Karpas-422 (cell line): ENCODE measurements at regions not wholly inside any gene's neighbourhood (a gene's known extent, or its start where the extent isn't known, plus 50 kb on each side); places are given as distances from the start of the nearest gene placed in this dataset.

Experiments used
- DNase-seq: peaks from one replicate; pipeline ENCODE4 v3.0.0-alpha.2; 2015
- H2AFZ ChIP-seq: fragments of 200-600 bp; sonication (generic); 2 replicates; pipeline ENCODE4 v1.6.1; 2014; ENCODE audit warnings: antibody characterized with exemption, low read length, mixed read lengths
- H3K27ac ChIP-seq: fragments of 200-600 bp; sonication (generic); 2 replicates; pipeline ENCODE4 v1.5.1; 2014; ENCODE audit warnings: mild to moderate bottlenecking, low read length, moderate library complexity
- H3K27me3 ChIP-seq: fragments of 200-600 bp; sonication (generic); 2 replicates; pipeline ENCODE4 v1.6.1; 2014; ENCODE audit warnings: low read length, mixed read lengths
- H3K36me3 ChIP-seq: fragments of 200-600 bp; sonication (generic); 2 replicates; pipeline ENCODE4 v1.6.1; 2014; ENCODE audit warnings: low read length, mixed read lengths; ENCODE audit not compliant: insufficient read depth
- H3K4me1 ChIP-seq: fragments of 200-600 bp; sonication (generic); 2 replicates; pipeline ENCODE4 v1.6.1; 2014; ENCODE audit warnings: mild to moderate bottlenecking, low read length, mixed read lengths
- H3K4me2 ChIP-seq: fragments of 200-600 bp; sonication (generic); 2 replicates; pipeline ENCODE4 v1.6.1; 2014; ENCODE audit warnings: low read length, low read depth, mild to moderate bottlenecking; ENCODE audit not compliant: poor library complexity, severe bottlenecking
- H3K4me3 ChIP-seq: fragments of 200-600 bp; sonication (generic); 2 replicates; pipeline ENCODE4 v1.5.1; 2014; ENCODE audit warnings: mild to moderate bottlenecking, antibody characterized with exemption, low read length, mixed read lengths
- H3K79me2 ChIP-seq: fragments of 200-600 bp; sonication (generic); 2 replicates; pipeline ENCODE4 v1.6.1; 2014; ENCODE audit warnings: mild to moderate bottlenecking, low read length, mixed read lengths
- H3K9ac ChIP-seq: fragments of 200-600 bp; sonication (generic); 2 replicates; pipeline ENCODE4 v1.6.0; 2014; ENCODE audit warnings: low read length
- H3K9me2 ChIP-seq: fragments of 200-600 bp; sonication (generic), shearing (Covaris generic); replicated peaks from 2 replicates; pipeline ENCODE4 v1.6.0; 2014; ENCODE audit warnings: mild to moderate bottlenecking, low read length, moderate library complexity; ENCODE audit not compliant: insufficient read depth
- H3K9me3 ChIP-seq: fragments of 300-700, 200-600 bp; sonication (generic); 2 replicates; pipeline ENCODE4 v1.6.1; 2014; ENCODE audit warnings: low read length, mixed read lengths
- H4K20me1 ChIP-seq: fragments of 200-600 bp; sonication (generic); 2 replicates; pipeline ENCODE4 v1.6.1; 2014; ENCODE audit warnings: mild to moderate bottlenecking, antibody characterized with exemption, low read length, low read depth; ENCODE audit not compliant: insufficient read depth

GRCh38 chr10:44012921-44013320 is 364.2 kb upstream of the ZNF32 start:
- H3K27ac ChIP-seq = no peak overlapping the region
- no peak for DNase-seq
- 0 out of 2 replicates have a peak overlapping the region, but pooled peaks have one; percentile 3 for H3K9ac ChIP-seq
- H2AFZ ChIP-seq = no peak overlapping the region
- H3K9me3 ChIP-seq = no peaks in the 10 kb centered on the region
- H3K9me2 ChIP-seq = no peaks in the 10 kb centered on the region
- H3K36me3 ChIP-seq = no peaks in the 10 kb centered on the region
- no peak overlapping the region for H3K4me3 ChIP-seq
- peaks cover 58% of the 10 kb centered on the region for H3K4me1 ChIP-seq
- H3K79me2 ChIP-seq = no peaks in the 10 kb centered on the region
- no peak overlapping the region for H3K4me2 ChIP-seq
- no peaks in the 10 kb centered on the region for H3K27me3 ChIP-seq
- H4K20me1 ChIP-seq = no peaks in the 10 kb centered on the region

DNA sequence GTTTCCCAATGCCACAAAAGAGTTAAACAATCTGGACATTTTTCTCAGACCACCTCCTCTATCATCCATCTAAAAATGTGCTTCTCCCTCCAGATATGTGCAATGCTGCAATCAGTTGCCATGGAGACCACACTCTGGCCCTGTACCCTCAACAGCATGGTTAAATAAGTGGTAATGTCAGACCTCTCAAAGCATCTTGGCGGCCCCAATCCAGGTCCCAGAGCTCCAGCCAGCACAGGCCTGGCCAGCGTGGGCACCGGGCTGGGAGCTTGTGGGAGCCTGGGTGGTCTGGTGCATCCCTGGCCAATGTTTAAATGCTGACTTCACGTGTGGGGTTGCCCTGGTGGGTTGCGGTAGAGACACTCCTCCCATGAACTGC is 362.9 kb upstream of the ZNF32 start:
- Histone ChIP-seq H3K9ac (peak overlapping the region; percentile 52), H3K9me2 (no peaks in the 10 kb centered on the region), H3K9me3 (no peaks in the 10 kb centered on the region), H3K4me1 (peaks cover 58% of the 10 kb centered on the region), H3K27me3 (no peaks in the 10 kb centered on the region), H3K27ac (peak overlapping the region; percentile 86), H4K20me1 (no peaks in the 10 kb centered on the region), H2AFZ (no peak overlapping the region), H3K4me2 (peak overlapping the region; percentile 66), H3K4me3 (peak overlapping the region; percentile 48), H3K79me2 (no peaks in the 10 kb centered on the region), H3K36me3 (no peaks in the 10 kb centered on the region)
- DNase-seq = peak; percentile 53

DNA sequence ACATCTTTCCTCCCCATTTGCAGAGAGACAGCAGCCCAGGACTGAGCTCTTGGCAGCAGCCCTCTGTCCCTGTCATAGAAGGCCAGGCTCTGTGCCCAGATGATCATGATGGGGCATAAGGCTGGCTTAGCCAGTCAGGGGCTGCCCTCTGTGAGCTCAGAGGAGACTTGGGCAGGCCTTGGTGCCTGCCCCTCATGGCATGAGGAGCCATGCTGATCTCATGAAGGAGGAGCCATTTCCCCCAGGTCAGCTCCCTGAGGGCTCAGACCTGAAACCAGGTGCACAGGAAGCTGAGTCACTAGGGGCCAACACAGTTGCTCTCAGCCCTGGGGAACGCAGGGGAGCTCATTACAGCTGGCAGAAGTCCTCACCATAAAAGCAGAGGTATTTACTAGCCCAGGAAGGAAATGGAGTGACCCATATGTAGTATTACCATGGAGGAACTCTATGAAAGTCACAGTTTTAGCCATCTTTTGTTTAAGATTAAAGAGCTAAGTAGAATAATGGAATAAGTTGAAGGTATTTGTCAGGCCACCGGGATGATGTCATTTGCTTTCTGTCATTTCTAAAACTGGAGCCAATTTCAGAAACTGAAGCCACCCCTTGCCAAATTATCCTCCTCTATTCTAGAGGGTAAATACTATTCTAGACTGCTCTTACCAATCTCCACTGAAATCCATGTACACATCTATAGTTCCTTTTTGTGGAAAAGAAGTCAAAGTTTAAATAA is 362.4 kb upstream of the ZNF32 start:
- peak overlapping the region; percentile 86 for H3K27ac ChIP-seq
- H2AFZ ChIP-seq = 0 out of 2 replicates have a peak overlapping the region, but pooled peaks have one; percentile 13
- no peaks in the 10 kb centered on the region for H4K20me1 ChIP-seq
- H3K4me3 ChIP-seq = peak overlapping the region; percentile 48
- DNase-seq = peak; percentile 92
- H3K4me2 ChIP-seq = peak overlapping the region; percentile 66
- no peaks in the 10 kb centered on the region for H3K9me2 ChIP-seq
- no peaks in the 10 kb centered on the region for H3K9me3 ChIP-seq
- no peaks in the 10 kb centered on the region for H3K79me2 ChIP-seq
- peak overlapping the region; percentile 52 for H3K9ac ChIP-seq
- H3K4me1 ChIP-seq = peaks cover 57% of the 10 kb centered on the region
- no peaks in the 10 kb centered on the region for H3K27me3 ChIP-seq
- H3K36me3 ChIP-seq = no peaks in the 10 kb centered on the region

- H3K4me2 ChIP-seq = no peak overlapping the region
- no peak overlapping the region for H3K4me3 ChIP-seq
- no peak overlapping the region for H2AFZ ChIP-seq
- no peaks in the 10 kb centered on the region for H3K79me2 ChIP-seq
- no peaks in the 10 kb centered on the region for H4K20me1 ChIP-seq
- no peaks in the 10 kb centered on the region for H3K27me3 ChIP-seq
- H3K9me2 ChIP-seq = no peaks in the 10 kb centered on the region
- peak overlapping the region; percentile 45; the same call in 1 of the 2 replicates for H3K9ac ChIP-seq
- no peak for DNase-seq
- H3K4me1 ChIP-seq = peaks cover 47% of the 10 kb centered on the region
- no peaks in the 10 kb centered on the region for H3K9me3 ChIP-seq
- H3K36me3 ChIP-seq = no peaks in the 10 kb centered on the region
- H3K27ac ChIP-seq = peak overlapping the region; percentile 86
These were observed 361.4 kb upstream of the ZNF32 start for GRCh38 chr10:44009891-44010632.

DNA sequence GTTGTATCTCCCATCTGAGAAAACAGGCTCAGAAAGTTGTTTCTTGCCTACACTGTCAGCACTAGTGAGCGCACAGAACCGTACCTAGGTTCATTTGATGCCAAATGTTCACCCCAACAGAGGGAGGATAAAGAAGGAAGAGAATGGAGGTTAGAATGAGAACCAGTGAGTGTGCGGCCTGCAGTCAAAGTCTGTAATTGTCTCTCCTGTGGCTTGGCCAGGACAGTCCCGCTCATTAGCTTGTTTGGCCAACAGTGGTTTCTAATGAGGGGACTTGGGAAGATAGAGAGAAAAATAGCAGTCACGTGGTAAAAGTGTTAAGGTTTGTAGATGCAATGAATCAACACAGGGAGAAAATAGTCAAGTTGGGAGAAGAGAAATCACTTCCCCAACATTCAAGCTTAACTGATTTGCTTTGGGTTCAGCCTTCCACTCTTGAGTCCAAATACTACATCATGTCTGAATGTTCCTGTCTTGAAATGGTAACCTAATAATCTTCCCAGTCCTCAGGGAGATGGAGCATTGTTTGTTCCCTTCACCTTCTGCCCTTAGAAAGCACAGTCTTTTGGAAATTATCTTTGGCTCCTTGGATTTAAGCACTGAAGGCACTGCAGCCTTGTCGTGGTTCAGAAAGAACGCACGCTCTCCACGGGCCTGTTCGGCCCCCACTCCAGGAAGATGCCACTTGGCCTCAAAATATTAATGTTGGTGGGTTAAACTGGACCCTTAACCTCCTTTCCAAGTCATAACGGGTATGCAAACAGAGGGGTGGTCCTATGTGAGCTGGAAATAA is 360.4 kb upstream of the ZNF32 start:
- no peaks in the 10 kb centered on the region for H3K27me3 ChIP-seq
- H3K9ac ChIP-seq = no peak overlapping the region
- H3K4me3 ChIP-seq = no peak overlapping the region
- H3K9me3 ChIP-seq = no peaks in the 10 kb centered on the region
- no peak overlapping the region for H3K27ac ChIP-seq
- peaks cover 44% of the 10 kb centered on the region for H3K4me1 ChIP-seq
- no peaks in the 10 kb centered on the region for H4K20me1 ChIP-seq
- no peaks in the 10 kb centered on the region for H3K79me2 ChIP-seq
- no peak overlapping the region for H3K4me2 ChIP-seq
- DNase-seq = no peak
- H3K36me3 ChIP-seq = no peaks in the 10 kb centered on the region
- no peak overlapping the region for H2AFZ ChIP-seq
- H3K9me2 ChIP-seq = no peaks in the 10 kb centered on the region

DNA sequence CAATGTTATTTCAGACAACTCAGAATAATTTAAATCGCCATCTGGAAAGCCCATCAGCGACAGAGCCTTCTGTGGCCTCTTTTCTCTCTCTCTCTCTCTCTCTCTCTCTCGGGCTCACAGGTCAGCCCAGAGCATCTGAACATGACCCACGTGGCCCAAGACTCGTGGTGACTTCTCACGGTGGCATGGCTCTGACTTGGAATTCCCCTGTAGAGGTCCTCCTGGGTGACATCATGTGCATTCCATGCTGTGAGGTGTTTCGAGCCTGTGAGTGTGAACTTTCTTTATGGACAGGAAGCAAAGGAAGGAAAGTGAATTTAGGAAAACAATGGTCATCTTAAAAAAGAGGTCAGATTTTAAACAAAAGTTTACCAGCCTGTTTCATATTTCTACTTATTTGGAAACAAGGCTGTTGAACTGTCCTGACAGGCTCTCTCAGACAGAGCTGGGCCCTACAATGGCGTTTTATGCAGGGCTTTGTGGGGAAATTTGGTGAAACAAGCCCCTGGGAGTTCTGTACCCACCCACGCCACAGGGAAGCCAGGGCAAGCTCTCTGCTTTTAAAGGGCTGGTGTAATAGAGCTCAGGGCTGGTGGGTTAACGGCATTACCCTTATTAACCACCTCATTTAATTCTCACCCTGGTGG is 359.7 kb upstream of the ZNF32 start:
- Histone ChIP-seq H3K9me2 (no peaks in the 10 kb centered on the region), H3K9ac (no peak overlapping the region), H3K9me3 (no peaks in the 10 kb centered on the region), H3K36me3 (no peaks in the 10 kb centered on the region), H4K20me1 (no peaks in the 10 kb centered on the region), H3K27me3 (no peaks in the 10 kb centered on the region), H3K4me1 (peaks cover 37% of the 10 kb centered on the region), H3K27ac (no peak overlapping the region), H3K79me2 (no peaks in the 10 kb centered on the region), H3K4me3 (no peak overlapping the region), H3K4me2 (no peak overlapping the region), H2AFZ (no peak overlapping the region)
- DNase-seq = no peak

- Histone ChIP-seq H3K4me1 (peaks cover 20% of the 10 kb centered on the region), H2AFZ (no peak overlapping the region), H4K20me1 (no peaks in the 10 kb centered on the region), H3K9me2 (no peaks in the 10 kb centered on the region), H3K4me2 (no peak overlapping the region), H3K27ac (no peak overlapping the region), H3K9ac (no peak overlapping the region), H3K9me3 (no peaks in the 10 kb centered on the region), H3K79me2 (no peaks in the 10 kb centered on the region), H3K4me3 (no peak overlapping the region), H3K27me3 (no peaks in the 10 kb centered on the region), H3K36me3 (no peaks in the 10 kb centered on the region)
- no peak for DNase-seq
These were observed 358.1 kb upstream of the ZNF32 start for GRCh38 chr10:44006771-44007170.

- Histone ChIP-seq H3K79me2 (no peaks in the 10 kb centered on the region), H3K27ac (no peak overlapping the region), H3K4me3 (no peak overlapping the region), H3K4me2 (no peak overlapping the region), H3K9me2 (no peaks in the 10 kb centered on the region), H4K20me1 (no peaks in the 10 kb centered on the region), H3K9ac (no peak overlapping the region), H3K36me3 (no peaks in the 10 kb centered on the region), H3K4me1 (peaks cover 10% of the 10 kb centered on the region), H3K27me3 (no peaks in the 10 kb centered on the region), H2AFZ (no peak overlapping the region), H3K9me3 (no peaks in the 10 kb centered on the region)
- no peak for DNase-seq
These were observed 357.1 kb upstream of the ZNF32 start for GRCh38 chr10:44005788-44006099.
